Stimulated activated CD4-positive, alpha-beta T cell treated with anti-CD3 and anti-CD28 coated beads, Interleukin-1b, Interleukin-23, amount 100 ng/mL, for 1 hour (primary cell): ENCODE measurements at regions not wholly inside any gene's neighbourhood (a gene's known extent, or its start where the extent isn't known, plus 50 kb on each side); places are given as distances from the start of the nearest gene placed in this dataset.

ENCODE experiments used
- DNase-seq, 2 donors: peaks; one replicate each; pipeline ENCODE4 v3.0.0-alpha.2; 2020; ENCODE audit warnings: low read depth in 2 of 2

- no peak for DNase-seq
These were observed 166.2 kb upstream of the VRK2 start for GRCh38 chr2:57880446-57880845.

- no peak for DNase-seq
These were observed 165.6 kb upstream of the VRK2 start for GRCh38 chr2:57880967-57881366.

GRCh38 chr2:57881998-57882888 is 164.4 kb upstream of the VRK2 start:
- no peak for DNase-seq

- no peak for DNase-seq
These were observed 163.6 kb upstream of the VRK2 start for GRCh38 chr2:57882895-57883515.

- DNase-seq: no peak
These were observed 162.3 kb upstream of the VRK2 start for GRCh38 chr2:57884281-57884680.

- DNase-seq: no peak
These were observed 160.9 kb upstream of the VRK2 start for GRCh38 chr2:57885742-57886141.

- DNase-seq: no peak
These were observed 160.3 kb upstream of the VRK2 start for GRCh38 chr2:57886161-57886786.

- DNase-seq: no peak
These were observed 158.1 kb upstream of the VRK2 start for GRCh38 chr2:57888463-57888862.

GRCh38 chr2:57890464-57890863 is 156.1 kb upstream of the VRK2 start:
- DNase-seq: no peak

GRCh38 chr2:57891086-57891712 is 155.4 kb upstream of the VRK2 start:
- DNase-seq: no peak

- no peak for DNase-seq
These were observed 153.7 kb upstream of the VRK2 start for GRCh38 chr2:57892920-57893319.

GRCh38 chr2:57893347-57893746 is 153.3 kb upstream of the VRK2 start:
- DNase-seq: no peak

- no peak for DNase-seq
These were observed 152.8 kb upstream of the VRK2 start for GRCh38 chr2:57893786-57894185.

GRCh38 chr2:57894381-57894780 is 152.2 kb upstream of the VRK2 start:
- DNase-seq: no peak

GRCh38 chr2:57897920-57898319 is 148.7 kb upstream of the VRK2 start:
- DNase-seq: no peak

GRCh38 chr2:57899898-57900297 is 146.7 kb upstream of the VRK2 start:
- DNase-seq: no peak

GRCh38 chr2:57902578-57902977 is 144.0 kb upstream of the VRK2 start:
- DNase-seq: no peak

- DNase-seq: no peak
These were observed 140.4 kb upstream of the VRK2 start for GRCh38 chr2:57906152-57906732.

GRCh38 chr2:57907411-57907810 is 139.2 kb upstream of the VRK2 start:
- no peak for DNase-seq

- DNase-seq: no peak
These were observed 137.9 kb upstream of the VRK2 start for GRCh38 chr2:57908736-57909161.

- DNase-seq: no peak
These were observed 128.5 kb upstream of the VRK2 start for GRCh38 chr2:57918126-57918525.

GRCh38 chr2:57920342-57920939 is 126.2 kb upstream of the VRK2 start:
- DNase-seq: no peak
